HCT116 (cell line): ENCODE measurements at regions not wholly inside any gene's neighbourhood (a gene's known extent, or its start where the extent isn't known, plus 50 kb on each side); places are given as distances from the start of the nearest gene placed in this dataset.

Experiments
- ATAC-seq: fragments of 200-7000 bp; cut with Tn5 transposase; 2 replicates; pipeline ENCODE4 v1.9.1; 2020; ENCODE audit warnings: mild to moderate bottlenecking, moderate library complexity
- BruUV-seq: library from RNA; stranded (reverse); fragments of 400-500 nt; replicated peaks from 2 replicates; lab custom pipeline; 2021; lab: Mats Ljungman, UMichigan
- CTCF ChIA-PET: fragments of 300-600 bp; sonication (Branson Sonifier 250); formaldehyde crosslinking; loops from one replicate; lab custom pipeline; 2021; ENCODE audit warnings: antibody characterized with exemption; lab: Charles Lee
- POLR2A ChIA-PET: fragments of 300-600, 350-600 bp; sonication (Branson Sonifier 250); formaldehyde crosslinking; loops from one replicate; lab custom pipeline; 2021; ENCODE audit warnings: antibody characterized with exemption; lab: Charles Lee
- RAD21 ChIA-PET, 2 experiments: fragments of 300-600 bp; sonication (Branson Sonifier 250); formaldehyde crosslinking; loops; one replicate each; lab custom pipeline; 2023; ENCODE audit warnings: low total read pairs in 2 of 2; ENCODE audit not compliant: uncharacterized antibody in 2 of 2, unreplicated experiment in 2 of 2, low non-redundant PET in 1 of 2; lab: Charles Lee
- DNase-seq: peaks from one replicate; pipeline ENCODE4 v3.0.0-alpha.2; 2010; ENCODE audit warnings: low read depth, low spot score
- H2AFZ ChIP-seq: fragments of 200-600 bp; shearing (Covaris generic), sonication (generic); 2 replicates; pipeline ENCODE4 v1.6.1; 2017; ENCODE audit warnings: low read depth, mixed run types, mixed read lengths, antibody characterized with exemption, low read length; ENCODE audit not compliant: poor library complexity, severe bottlenecking
- H3K27ac ChIP-seq: 2 replicates; pipeline ENCODE4 v1.5.1; 2012; ENCODE audit warnings: low read depth, low read length
- H3K27me3 ChIP-seq: fragments of 200-600 bp; sonication (generic); 2 replicates; pipeline ENCODE4 v1.6.1; 2016; ENCODE audit warnings: mixed run types, low read length, mixed read lengths; ENCODE audit not compliant: insufficient read depth
- H3K36me3 ChIP-seq, 2 experiments: fragments of 200-500 bp in 1 of 2; fragments of 200-600 bp in 1 of 2; sonication (Bioruptor generic) in 1 of 2; sonication (generic) in 1 of 2; 2 replicates each; pipeline versions ENCODE4 v1.5.1 to v1.6.1; 2014 to 2016; ENCODE audit warnings: low read length in 2 of 2, inconsistent platforms in 1 of 2, mixed read lengths in 1 of 2, mixed run types in 1 of 2; ENCODE audit not compliant: insufficient read depth in 2 of 2, control insufficient read depth in 1 of 2
- H3K4me1 ChIP-seq, 2 experiments: fragments of 200-600 bp in 1 of 2; sonication (generic) in 1 of 2; 2 replicates each; pipeline versions ENCODE4 v1.5.1 to v1.6.1; 2012 to 2017; ENCODE audit warnings: low read length in 2 of 2, inconsistent platforms in 1 of 2, mild to moderate bottlenecking in 1 of 2, mixed read lengths in 1 of 2, mixed run types in 1 of 2, moderate library complexity in 1 of 2; ENCODE audit not compliant: insufficient read depth in 2 of 2, control insufficient read depth in 1 of 2
- H3K4me2 ChIP-seq: fragments of 200-600 bp; sonication (generic); 2 replicates; pipeline ENCODE4 v1.6.1; 2017; ENCODE audit warnings: mixed run types, low read length, mixed read lengths
- H3K4me3 ChIP-seq, 2 experiments: fragments of 200-600 bp in 1 of 2; sonication (generic) in 1 of 2; replicated peaks in 1 of 2; 2 replicates each; pipeline ENCODE4 v1.5.1; 2011 to 2016; ENCODE audit warnings: low read length in 2 of 2, control low read depth in 1 of 2, low read depth in 1 of 2, mild to moderate bottlenecking in 1 of 2, mixed read lengths in 1 of 2, mixed run types in 1 of 2
- H3K79me2 ChIP-seq: fragments of 200-600 bp; sonication (generic); 2 replicates; pipeline ENCODE4 v1.6.1; 2017; ENCODE audit warnings: mild to moderate bottlenecking, mixed run types, low read length, moderate library complexity, mixed read lengths; ENCODE audit not compliant: insufficient read depth
- H3K9ac ChIP-seq: fragments of 200-600 bp; sonication (generic); 2 replicates; pipeline ENCODE4 v1.6.1; 2016; ENCODE audit warnings: low read length, mixed read lengths
- H3K9me2 ChIP-seq: fragments of 200-600 bp; sonication (generic), shearing (Covaris generic); 2 replicates; pipeline ENCODE4 v1.6.1; 2017; ENCODE audit warnings: mixed run types, mild to moderate bottlenecking, moderate library complexity; ENCODE audit not compliant: insufficient read depth
- H3K9me3 ChIP-seq, 2 experiments: fragments of 200-500 bp in 1 of 2; fragments of 200-600 bp in 1 of 2; sonication (Bioruptor generic) in 1 of 2; sonication (generic) in 1 of 2; 2 replicates each; pipeline ENCODE4 v1.6.1; 2014 to 2017; ENCODE audit warnings: low read length in 2 of 2, mixed read lengths in 2 of 2, inconsistent platforms in 1 of 2, low read depth in 1 of 2, mild to moderate bottlenecking in 1 of 2, mixed run types in 1 of 2, moderate library complexity in 1 of 2; ENCODE audit not compliant: control insufficient read depth in 1 of 2, insufficient read depth in 1 of 2
- H4K20me1 ChIP-seq: fragments of 200-600 bp; sonication (generic), shearing (Covaris generic); 2 replicates; pipeline ENCODE4 v1.6.1; 2017; ENCODE audit warnings: mixed run types, mild to moderate bottlenecking, moderate library complexity; ENCODE audit not compliant: insufficient read depth
- ATF3 ChIP-seq: IDR thresholded peaks from 2 replicates; pipeline ENCODE4 v1.6.1; 2012
- CBX3 ChIP-seq: IDR thresholded peaks from 2 replicates; pipeline ENCODE4 v1.6.1; 2012; ENCODE audit warnings: low read depth
- ELF1 ChIP-seq: IDR thresholded peaks from 2 replicates; pipeline ENCODE4 v1.6.1; 2012; ENCODE audit warnings: low read depth, borderline replicate concordance
- EZH2 ChIP-seq: fragments of 200-600 bp; sonication (generic); IDR thresholded peaks from 2 replicates; pipeline ENCODE4 v1.6.1; 2017; ENCODE audit warnings: antibody characterized with exemption, mixed run types
- REST ChIP-seq: IDR thresholded peaks from 2 replicates; pipeline ENCODE4 v1.6.1; 2012; ENCODE audit warnings: low read depth
- SIN3A ChIP-seq: IDR thresholded peaks from 2 replicates; pipeline ENCODE4 v1.6.1; 2012; ENCODE audit warnings: low read depth
- SRF ChIP-seq: IDR thresholded peaks from 2 replicates; pipeline ENCODE4 v1.6.1; 2012; ENCODE audit warnings: low read depth
- YY1 ChIP-seq: IDR thresholded peaks from 2 replicates; pipeline ENCODE4 v1.6.1; 2011; ENCODE audit warnings: low read length, low read depth, moderate library complexity, mild to moderate bottlenecking; ENCODE audit not compliant: insufficient replicate concordance; ENCODE audit errors: extremely low read depth
- ZBTB33 ChIP-seq: IDR thresholded peaks from 2 replicates; pipeline ENCODE4 v1.6.1; 2011; ENCODE audit warnings: mild to moderate bottlenecking, low read length, moderate library complexity; ENCODE audit not compliant: insufficient replicate concordance; ENCODE audit errors: extremely low read depth
- ZFX ChIP-seq: fragments of 450-650 bp; IDR thresholded peaks from 2 replicates; pipeline ENCODE4 v1.6.1; 2017
- intact Hi-C: fragments of 100-400 bp; cut with micrococcal nuclease; formaldehyde crosslinking; loops from 2 replicates; pipeline ENCODE4 v1.10.0; 2022

- no peak for TF ChIP-seq SRF
- no peak for TF ChIP-seq SIN3A
- TF ChIP-seq YY1, result no peak
- TF ChIP-seq, all 23 proteins: peak for 0
Observed at GRCh38 chr17:72432881-72433280, 312.1 kb downstream of the SOX9 start (continued).

- peaks cover 31 to 53% of the 10 kb centered on the region in 2 experiments for H3K4me1 ChIP-seq
- no peak overlapping the region for H2AFZ ChIP-seq
- TF ChIP-seq EZH2 (no peak), REST (no peak), ZBTB33 (no peak), CBX3 (no peak), ELF1 (no peak), ZFX (no peak), ATF3 (no peak)
- no peak overlapping the region for H3K27ac ChIP-seq
- H3K4me3 ChIP-seq, result no peak overlapping the region
- no peaks in the 10 kb centered on the region for H3K9me3 ChIP-seq
- no TSS peak for BruUV-seq
- no peak overlapping the region for H3K4me2 ChIP-seq
- ChIA-PET POLR2A (no interaction called here), RAD21 (no interaction called here), CTCF (no interaction called here)
- H4K20me1 ChIP-seq, result no peaks in the 10 kb centered on the region
- no peak overlapping the region for H3K9ac ChIP-seq
- H3K79me2 ChIP-seq, result peaks cover 54% of the 10 kb centered on the region; the same call in 1 of the 2 replicates
- no peaks in the 10 kb centered on the region for H3K36me3 ChIP-seq
- DNase-seq (no peak), ATAC-seq (no peak)
- no peaks in the 10 kb centered on the region for H3K9me2 ChIP-seq
- intact Hi-C loops, result loop anchor here (5.0 to 10.0 kb wide), 2 partner anchors 669 to 961 kb away; no protein-coding TSS in a partner anchor
- no peaks in the 10 kb centered on the region for H3K27me3 ChIP-seq
Observed at GRCh38 chr17:72433797-72434196, 313.0 kb downstream of the SOX9 start.
